Chondrocyte (in vitro differentiated cells): ENCODE measurements at regions not wholly inside any gene's neighbourhood (a gene's known extent, or its start where the extent isn't known, plus 50 kb on each side); places are given as distances from the start of the nearest gene placed in this dataset.

ENCODE experiments used
- DNase-seq: peaks from one replicate; pipeline ENCODE4 v3.0.0; 2021; ENCODE audit warnings: mixed read lengths, low spot score
- H3K27ac Mint-ChIP-seq: one replicate; pipeline ENCODE4 v1.8.0; 2021; ENCODE audit warnings: mild to moderate bottlenecking, moderate library complexity, mixed read lengths; ENCODE audit not compliant: unreplicated experiment
- H3K27me3 Mint-ChIP-seq: 2 replicates; pipeline ENCODE4 v1.8.0; 2021; ENCODE audit warnings: low read depth, mixed read lengths
- H3K36me3 Mint-ChIP-seq: 2 replicates; pipeline ENCODE4 v1.8.0; 2021; ENCODE audit warnings: low read depth, mixed read lengths
- H3K4me1 Mint-ChIP-seq: 2 replicates; pipeline ENCODE4 v1.8.0; 2021; ENCODE audit warnings: low read depth, mild to moderate bottlenecking, mixed read lengths
- H3K4me3 Mint-ChIP-seq: one replicate; pipeline ENCODE4 v1.8.0; 2021; ENCODE audit warnings: mild to moderate bottlenecking, moderate library complexity, mixed read lengths; ENCODE audit not compliant: unreplicated experiment
- H3K9me3 Mint-ChIP-seq: 2 replicates; pipeline ENCODE4 v1.8.0; 2021; ENCODE audit warnings: low read depth, mixed read lengths
- CTCF ChIP-seq: fragments of 200-600 bp; sonication (generic); IDR thresholded peaks from 2 replicates; pipeline ENCODE4 v1.5.0; 2021; ENCODE audit warnings: antibody characterized with exemption, mild to moderate bottlenecking, moderate library complexity

- no peaks in the 10 kb centered on the region for H3K36me3 Mint-ChIP-seq
- peaks cover 17% of the 10 kb centered on the region for H3K4me1 Mint-ChIP-seq
- peaks cover 5% of the 10 kb centered on the region for H3K9me3 Mint-ChIP-seq
- TF ChIP-seq CTCF: no peak
- H3K4me3 Mint-ChIP-seq: no peak overlapping the region
- H3K27me3 Mint-ChIP-seq: peaks cover 10% of the 10 kb centered on the region
- H3K27ac Mint-ChIP-seq: no peak overlapping the region
- no peak for DNase-seq
Measured at GRCh38 chr16:22683258-22683657, 130.7 kb upstream of the HS3ST2 start.

- no peaks in the 10 kb centered on the region for H3K36me3 Mint-ChIP-seq
- H3K9me3 Mint-ChIP-seq: peaks cover 5% of the 10 kb centered on the region
- H3K4me3 Mint-ChIP-seq: no peak overlapping the region
- peak overlapping the region; percentile 10 for H3K27ac Mint-ChIP-seq
- no peak for DNase-seq
- H3K27me3 Mint-ChIP-seq: peaks cover 10% of the 10 kb centered on the region
- no peak for TF ChIP-seq CTCF
- H3K4me1 Mint-ChIP-seq: peaks cover 17% of the 10 kb centered on the region
Measured at GRCh38 chr16:22683730-22684573, 130.0 kb upstream of the HS3ST2 start.

- Mint-ChIP-seq H3K27me3 (peaks cover 10% of the 10 kb centered on the region), H3K36me3 (no peaks in the 10 kb centered on the region), H3K4me3 (no peak overlapping the region), H3K4me1 (peaks cover 17% of the 10 kb centered on the region), H3K9me3 (peaks cover 5% of the 10 kb centered on the region), H3K27ac (peak overlapping the region; percentile 69)
- no peak for DNase-seq
- no peak for TF ChIP-seq CTCF
Measured at GRCh38 chr16:22684574-22685458, 129.1 kb upstream of the HS3ST2 start.

GRCh38 chr16:22685459-22685830 lies 128.5 kb upstream of the HS3ST2 start:
- Mint-ChIP-seq H3K27me3 (peaks cover 10% of the 10 kb centered on the region), H3K27ac (peak overlapping the region; percentile 69), H3K9me3 (peaks cover 5% of the 10 kb centered on the region), H3K36me3 (no peaks in the 10 kb centered on the region), H3K4me3 (no peak overlapping the region), H3K4me1 (peaks cover 17% of the 10 kb centered on the region)
- DNase-seq: no peak
- no peak for TF ChIP-seq CTCF

GRCh38 chr16:22687031-22687530 lies 126.9 kb upstream of the HS3ST2 start:
- Mint-ChIP-seq H3K4me1 (peaks cover 17% of the 10 kb centered on the region), H3K36me3 (no peaks in the 10 kb centered on the region), H3K4me3 (no peak overlapping the region), H3K27ac (no peak overlapping the region), H3K9me3 (peaks cover 5% of the 10 kb centered on the region), H3K27me3 (peaks cover 10% of the 10 kb centered on the region)
- no peak for TF ChIP-seq CTCF
- no peak for DNase-seq
